Colon (tissue), 2 donors: ENCODE measurements at regions not wholly inside any gene's neighbourhood (a gene's known extent, or its start where the extent isn't known, plus 50 kb on each side); places are given as distances from the start of the nearest gene placed in this dataset.
"Not testable (repeated sequence)": the region's sequence is repeated elsewhere in the genome, so short reads cannot be mapped to it uniquely, and the experiment has no call there.

ENCODE experiments used
- FAIRE-seq: peaks from 2 replicates; lab custom pipeline; 2012; peaks lifted over from hg19 to GRCh38; lab: Jason Lieb, UNC
- donor health status: control.
- donor health status: control.

GRCh38 chr13:109702030-109702597 lies 84.3 kb downstream of the IRS2 start:
- FAIRE-seq = not testable (repeated sequence)

DNA sequence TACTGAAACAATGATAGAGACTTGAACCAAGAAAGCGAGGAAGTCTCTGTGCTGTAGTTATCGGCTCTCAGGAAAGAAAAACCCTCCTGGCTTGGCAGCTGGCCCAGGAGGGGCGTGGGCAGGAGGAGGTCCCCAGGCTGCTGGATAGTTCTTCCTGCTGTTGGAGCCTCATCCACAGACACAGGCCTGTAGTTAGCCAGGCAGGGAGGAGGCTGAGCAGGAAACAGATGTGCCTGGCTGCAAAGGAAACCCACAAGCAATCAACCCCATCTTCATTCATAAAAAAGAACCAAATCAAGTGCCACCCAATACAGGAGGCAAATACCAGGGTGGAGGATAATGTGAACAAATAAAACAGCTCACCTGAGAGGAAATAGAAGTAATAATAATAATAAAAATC lies 86.2 kb downstream of the IRS2 start:
- peak; percentile 58 for FAIRE-seq

- FAIRE-seq = no peak
Measured at GRCh38 chr13:109699628-109700071, 86.7 kb downstream of the IRS2 start.

DNA sequence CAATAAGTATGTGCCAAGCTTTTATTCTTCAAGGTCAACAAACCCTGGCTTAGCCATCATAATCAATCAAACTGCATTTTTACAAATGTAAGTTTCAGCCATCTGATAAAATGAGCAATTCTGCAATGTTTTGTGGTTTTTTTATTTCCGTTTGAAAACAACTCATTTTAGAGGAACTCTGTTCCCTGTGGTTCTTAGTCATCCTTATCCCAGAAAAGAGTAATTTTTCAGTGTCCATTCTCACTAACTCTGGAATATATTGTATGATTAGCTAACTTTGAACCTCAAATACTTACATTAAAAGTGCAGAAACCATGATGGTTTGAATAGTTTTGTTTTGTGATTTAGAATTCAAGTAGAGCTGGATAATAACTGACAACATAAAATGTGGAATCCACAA lies 87.6 kb downstream of the IRS2 start:
- FAIRE-seq = no peak

DNA sequence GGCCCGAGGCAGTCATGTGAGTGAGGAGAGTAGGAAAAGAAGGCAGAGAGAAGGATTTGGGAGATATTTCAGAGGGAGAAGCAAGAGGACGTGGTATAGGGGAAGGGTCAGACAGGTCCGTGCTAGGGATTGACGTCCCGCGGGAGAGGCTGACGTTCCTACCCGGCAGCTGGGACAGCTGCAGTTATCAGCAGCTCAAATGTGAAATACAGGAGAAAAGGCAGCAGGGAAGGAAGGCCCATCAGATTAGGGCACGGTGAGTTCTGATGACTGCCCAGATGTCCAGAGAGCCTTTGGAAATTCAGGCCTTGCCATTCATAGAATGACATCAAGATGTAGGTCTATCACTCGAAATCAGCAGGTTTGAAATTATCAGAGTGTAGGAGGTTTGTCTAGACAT lies 88.4 kb downstream of the IRS2 start:
- no peak for FAIRE-seq

DNA sequence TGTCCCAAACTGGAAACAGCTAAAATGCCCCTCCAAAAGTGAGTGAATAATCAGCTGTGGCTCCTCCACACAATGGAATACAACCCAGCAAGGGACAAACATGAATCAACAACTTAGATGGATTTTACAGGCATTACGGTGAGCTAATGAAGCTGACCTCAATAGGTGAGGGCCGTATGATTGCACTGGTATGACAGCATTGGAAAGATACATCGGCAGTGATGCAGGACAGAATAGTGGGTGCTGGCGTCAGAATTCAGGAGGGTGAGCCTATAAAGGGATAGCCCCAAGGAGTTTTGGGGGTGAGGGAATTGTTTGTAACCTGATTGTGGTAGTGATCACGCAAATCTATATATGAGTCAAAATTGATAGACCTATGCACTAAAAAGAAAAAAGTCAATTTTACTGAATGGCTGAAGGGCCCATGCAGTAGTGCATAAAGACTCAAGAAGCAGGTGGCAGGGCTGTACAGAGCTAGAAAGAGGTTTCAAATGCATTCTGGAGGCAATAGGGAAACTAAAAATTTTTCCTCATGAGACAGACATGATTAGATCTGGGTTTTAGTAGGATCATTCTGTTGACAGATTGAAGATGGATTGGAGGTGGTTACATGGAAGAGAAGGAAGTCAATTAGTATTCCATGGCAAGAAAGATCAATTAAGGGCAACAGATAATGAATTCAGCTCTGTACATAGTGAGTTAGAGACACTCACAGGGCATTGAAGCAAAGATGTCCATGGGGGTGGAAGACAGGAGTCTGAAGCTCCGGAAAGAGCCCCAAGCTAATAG lies 90.8 kb downstream of the IRS2 start:
- FAIRE-seq = no peak

DNA sequence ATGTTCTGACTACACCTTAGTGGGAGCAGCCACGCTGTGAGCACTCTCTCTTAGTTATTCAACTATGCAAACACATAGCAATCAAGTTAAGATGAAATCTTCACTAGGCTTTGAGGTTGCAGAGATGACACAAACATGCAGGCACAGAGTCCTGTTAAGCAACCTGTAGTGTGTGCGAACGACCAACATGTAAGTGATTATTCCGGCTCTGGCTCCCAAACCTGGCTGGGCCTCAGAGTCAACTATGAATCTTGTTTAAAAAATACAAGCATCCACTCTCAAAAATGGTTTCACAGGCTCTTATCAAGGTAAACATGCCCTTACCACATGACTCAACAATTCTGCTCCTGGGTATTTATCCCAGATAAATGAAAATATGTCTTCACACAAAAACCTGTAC lies 91.4 kb downstream of the IRS2 start:
- FAIRE-seq = no peak

DNA sequence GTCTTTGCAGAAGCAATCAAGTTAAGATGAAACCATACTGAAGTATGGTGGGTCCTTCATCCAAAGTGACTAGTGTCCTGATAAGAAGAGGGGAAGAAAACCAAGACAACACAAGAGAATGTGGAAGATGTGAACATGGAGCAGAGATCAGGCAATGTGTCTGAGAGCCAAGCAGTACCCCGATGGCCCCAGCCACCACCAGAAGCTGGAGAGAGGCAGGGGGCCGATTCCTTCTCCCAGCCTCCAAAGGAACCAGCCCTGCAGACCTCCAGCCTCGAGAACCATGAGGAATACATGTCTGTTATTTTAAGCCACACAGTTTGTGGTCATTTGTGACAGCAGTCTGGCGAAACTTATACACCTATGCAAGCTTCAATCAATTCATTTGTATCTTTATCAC lies 93.2 kb downstream of the IRS2 start:
- FAIRE-seq = no peak

- FAIRE-seq = no peak
Measured at GRCh38 chr13:109691689-109692088, 94.7 kb downstream of the IRS2 start.

- peak; percentile 31 for FAIRE-seq
Measured at GRCh38 chr13:109687559-109688448, 98.6 kb downstream of the IRS2 start.

- no peak for FAIRE-seq
Measured at GRCh38 chr13:109685203-109685602, 101.2 kb downstream of the IRS2 start.

GRCh38 chr13:109684824-109685202 lies 101.6 kb downstream of the IRS2 start:
- FAIRE-seq = no peak

- FAIRE-seq = no peak
Measured at GRCh38 chr13:109684084-109684823, 102.1 kb downstream of the IRS2 start.

DNA sequence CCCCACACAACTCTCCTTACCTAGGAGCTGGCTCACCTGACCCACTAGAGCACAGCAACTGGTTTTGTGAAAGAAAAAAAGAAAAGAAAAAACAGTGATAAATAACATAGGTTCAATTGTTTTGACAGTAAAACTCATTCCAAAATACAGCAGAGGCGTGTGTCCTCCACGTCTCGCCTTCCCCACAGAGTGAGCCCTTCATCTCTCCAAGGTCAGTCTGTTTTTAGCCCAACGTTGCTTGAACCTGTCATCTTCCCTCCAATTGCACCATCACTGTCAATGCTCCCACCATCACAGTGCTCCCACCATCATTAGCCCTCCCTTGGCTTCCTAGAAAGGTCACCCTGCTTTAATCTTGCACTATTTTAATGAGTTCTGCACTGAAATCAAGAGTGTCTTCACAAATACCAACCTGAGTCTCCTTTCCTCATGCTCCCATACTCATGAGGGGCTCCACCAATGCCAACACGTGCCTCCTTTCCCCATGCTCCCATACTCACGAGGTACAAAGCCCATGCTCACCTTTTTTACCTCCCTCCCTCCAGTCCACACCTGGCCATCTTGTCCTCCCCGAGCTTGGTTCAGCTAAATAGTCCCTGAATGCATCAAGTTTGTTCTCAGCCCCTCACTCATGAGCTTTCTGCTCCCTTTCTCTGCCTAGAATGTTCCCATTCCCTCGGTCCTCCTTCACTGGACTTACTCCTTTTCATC lies 103.7 kb downstream of the IRS2 start:
- no peak for FAIRE-seq

GRCh38 chr13:109680930-109681329 lies 105.5 kb downstream of the IRS2 start:
- no peak for FAIRE-seq

DNA sequence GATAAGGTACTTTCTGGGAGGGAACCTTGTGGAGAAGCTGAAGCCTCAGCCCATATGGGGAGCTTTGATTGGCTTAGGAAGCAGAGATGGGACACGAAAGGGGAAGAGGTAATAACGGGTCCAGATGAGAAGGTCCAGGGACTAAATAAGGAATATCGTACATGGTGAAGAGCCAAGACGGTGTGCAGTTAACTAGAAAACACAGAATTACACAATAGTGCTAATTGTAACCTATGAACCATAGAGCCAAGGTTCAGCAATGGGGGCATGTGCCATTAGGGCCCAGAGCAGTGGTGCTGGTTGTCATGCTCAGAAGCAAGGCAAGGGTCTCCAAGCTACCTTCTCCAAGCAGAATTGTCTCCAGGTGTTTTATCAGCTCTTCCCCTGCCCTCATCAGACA lies 106.1 kb downstream of the IRS2 start:
- FAIRE-seq = no peak

GRCh38 chr13:109678459-109678858 lies 107.9 kb downstream of the IRS2 start:
- FAIRE-seq = no peak

GRCh38 chr13:109677206-109677605 lies 109.2 kb downstream of the IRS2 start:
- no peak for FAIRE-seq

- no peak for FAIRE-seq
Measured at GRCh38 chr13:109673477-109673876, 112.9 kb downstream of the IRS2 start.

DNA sequence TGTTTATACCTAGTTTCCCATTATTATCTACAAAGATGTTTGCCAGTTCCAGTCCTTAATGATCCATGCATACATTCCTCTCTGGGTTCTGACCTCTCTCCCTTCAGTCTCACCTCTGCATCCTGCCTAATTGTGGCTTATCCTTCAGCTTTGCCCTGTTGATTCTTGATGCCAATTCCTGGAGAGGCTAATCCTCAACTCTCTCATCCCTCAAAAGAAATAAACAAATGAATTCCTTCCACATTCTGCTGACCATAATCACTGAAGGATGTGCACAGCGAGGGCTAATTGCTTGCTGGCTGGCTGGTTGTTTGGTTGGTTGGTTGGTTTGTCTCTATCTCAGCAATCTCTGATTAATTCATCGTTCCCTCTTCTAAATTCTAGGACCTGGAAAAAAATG lies 113.8 kb downstream of the IRS2 start:
- FAIRE-seq = no peak

DNA sequence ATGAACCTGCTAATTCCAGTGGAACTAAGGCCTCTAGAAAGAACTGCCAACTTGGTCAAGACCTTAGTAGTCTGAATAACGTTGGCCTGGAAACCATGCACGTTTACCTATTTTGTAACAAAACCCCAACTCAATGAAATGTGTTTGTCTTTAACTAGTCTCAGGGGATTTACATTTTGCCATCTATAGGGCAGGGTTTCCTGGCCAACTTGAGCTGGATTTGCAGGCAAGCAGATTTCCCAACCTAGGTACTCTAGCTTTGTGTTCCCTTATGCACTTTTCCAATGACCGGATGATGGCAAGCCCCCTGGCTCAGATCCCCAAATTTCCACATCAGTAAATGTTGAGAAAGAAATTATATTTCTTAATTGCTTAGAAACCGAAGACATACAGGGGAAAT lies 114.5 kb downstream of the IRS2 start:
- FAIRE-seq = no peak

DNA sequence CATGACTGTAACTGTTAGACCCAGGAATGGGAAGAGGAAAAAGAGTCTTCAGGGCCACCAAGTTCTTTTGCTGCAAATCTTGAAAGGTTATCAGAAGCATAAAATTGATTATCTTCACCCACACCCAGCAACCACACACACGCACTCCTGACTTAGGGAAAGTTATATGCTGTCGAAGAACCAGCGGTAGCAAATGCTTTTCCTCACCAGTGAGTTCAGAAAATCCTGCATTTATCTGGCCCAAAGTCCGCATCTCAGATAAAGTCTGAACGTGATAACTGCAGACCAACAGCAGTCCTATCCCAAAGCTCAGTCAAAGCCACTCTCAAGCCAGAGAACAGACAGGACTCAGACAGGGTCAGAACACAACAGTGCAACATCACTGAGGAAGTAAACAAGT lies 115.6 kb downstream of the IRS2 start:
- FAIRE-seq = no peak
